ENCODE measurements at regions not wholly inside any gene's neighbourhood (a gene's known extent, or its start where the extent isn't known, plus 50 kb on each side); places are given as distances from the start of the nearest gene placed in this dataset.

- Histone ChIP-seq H3K9me3 (no peaks in the 10 kb centered on the region), H3K4me1 (no peaks in the 10 kb centered on the region), H3K27me3 (no peaks in the 10 kb centered on the region), H3K27ac (no peak overlapping the region), H3K36me3 (no peaks in the 10 kb centered on the region), H3K4me3 (no peak overlapping the region)
- DNase-seq (no peak), ATAC-seq (ENCODE audit: low FRiP score in 2 of 2) (no peak)
- WGBS, 2 donors, result 71 to 73% methylated on average over 4 of the region's 4 CpGs
- TF ChIP-seq POLR2A (IDR thresholded peaks at IDR 0.05) (no peak), POLR2AphosphoS5 (IDR thresholded peaks at IDR 0.05) (no peak), EP300 (IDR thresholded peaks at IDR 0.05) (no peak)
- TF ChIP-seq, protein P1, sequence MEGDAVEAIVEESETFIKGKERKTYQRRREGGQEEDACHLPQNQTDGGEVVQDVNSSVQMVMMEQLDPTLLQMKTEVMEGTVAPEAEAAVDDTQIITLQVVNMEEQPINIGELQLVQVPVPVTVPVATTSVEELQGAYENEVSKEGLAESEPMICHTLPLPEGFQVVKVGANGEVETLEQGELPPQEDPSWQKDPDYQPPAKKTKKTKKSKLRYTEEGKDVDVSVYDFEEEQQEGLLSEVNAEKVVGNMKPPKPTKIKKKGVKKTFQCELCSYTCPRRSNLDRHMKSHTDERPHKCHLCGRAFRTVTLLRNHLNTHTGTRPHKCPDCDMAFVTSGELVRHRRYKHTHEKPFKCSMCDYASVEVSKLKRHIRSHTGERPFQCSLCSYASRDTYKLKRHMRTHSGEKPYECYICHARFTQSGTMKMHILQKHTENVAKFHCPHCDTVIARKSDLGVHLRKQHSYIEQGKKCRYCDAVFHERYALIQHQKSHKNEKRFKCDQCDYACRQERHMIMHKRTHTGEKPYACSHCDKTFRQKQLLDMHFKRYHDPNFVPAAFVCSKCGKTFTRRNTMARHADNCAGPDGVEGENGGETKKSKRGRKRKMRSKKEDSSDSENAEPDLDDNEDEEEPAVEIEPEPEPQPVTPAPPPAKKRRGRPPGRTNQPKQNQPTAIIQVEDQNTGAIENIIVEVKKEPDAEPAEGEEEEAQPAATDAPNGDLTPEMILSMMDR (IDR thresholded peaks at IDR 0.05), result no peak
Observed at GRCh38 chrX:122582280-122582974, 601.7 kb upstream of the GRIA3 start.

DNA sequence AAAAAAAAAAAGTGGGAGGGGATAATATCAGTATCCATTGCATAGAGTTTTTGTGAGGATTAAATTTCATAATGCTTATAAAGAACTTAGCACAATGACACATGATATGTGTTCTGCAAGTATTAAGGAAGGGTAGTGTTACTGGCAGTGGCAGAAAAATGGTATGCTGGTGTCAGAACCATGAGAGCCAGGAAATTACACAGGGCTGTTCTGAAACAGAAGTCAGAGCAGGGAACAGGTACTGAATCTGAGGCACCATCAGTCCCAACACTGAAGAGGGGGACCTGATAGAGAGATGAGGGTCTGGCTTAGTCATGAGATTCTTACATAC lies 601.1 kb upstream of the GRIA3 start:
- Histone ChIP-seq H3K27me3 (no peaks in the 10 kb centered on the region), H3K27ac (no peak overlapping the region), H3K9me3 (no peaks in the 10 kb centered on the region), H3K36me3 (no peaks in the 10 kb centered on the region), H3K4me1 (no peaks in the 10 kb centered on the region), H3K4me3 (no peak overlapping the region)
- TF ChIP-seq, protein P1 (IDR thresholded peaks at IDR 0.05), result no peak
- TF ChIP-seq EP300 (IDR thresholded peaks at IDR 0.05) (no peak), POLR2A (IDR thresholded peaks at IDR 0.05) (no peak), POLR2AphosphoS5 (IDR thresholded peaks at IDR 0.05) (no peak)
- no peak for DNase-seq
- no peak for ATAC-seq (ENCODE audit: low FRiP score in 2 of 2)

DNA sequence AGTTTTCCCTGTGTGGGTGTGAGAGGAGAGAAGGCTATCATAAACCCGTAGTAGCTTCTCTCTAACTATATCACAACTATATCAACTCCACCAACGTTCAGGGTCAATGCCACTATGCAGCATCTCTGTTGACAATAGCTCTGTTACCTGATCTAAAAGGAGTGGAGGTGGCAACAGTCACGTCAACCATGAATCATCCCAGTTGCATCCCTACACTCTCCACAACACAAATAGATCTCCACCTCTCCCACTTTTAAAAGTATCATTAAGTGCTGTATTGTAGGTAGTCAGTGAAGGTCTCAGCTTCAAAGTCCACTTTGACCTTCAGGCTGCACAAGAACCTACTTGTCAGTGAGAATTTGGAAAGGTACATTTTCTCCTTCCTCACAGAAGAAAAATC lies 600.5 kb upstream of the GRIA3 start:
- 50 to 84% methylated on average over 3 of the region's 3 CpGs for WGBS, 2 donors
- no peak for ATAC-seq (ENCODE audit: low FRiP score in 2 of 2)
- Histone ChIP-seq H3K4me1 (no peaks in the 10 kb centered on the region), H3K27ac (no peak overlapping the region), H3K4me3 (no peak overlapping the region), H3K9me3 (no peaks in the 10 kb centered on the region), H3K27me3 (no peaks in the 10 kb centered on the region), H3K36me3 (no peaks in the 10 kb centered on the region)
- TF ChIP-seq POLR2A (IDR thresholded peaks at IDR 0.05) (no peak), POLR2AphosphoS5 (IDR thresholded peaks at IDR 0.05) (no peak), EP300 (IDR thresholded peaks at IDR 0.05) (no peak)
- TF ChIP-seq, protein P1 (IDR thresholded peaks at IDR 0.05), result no peak
- no peak for DNase-seq

DNA sequence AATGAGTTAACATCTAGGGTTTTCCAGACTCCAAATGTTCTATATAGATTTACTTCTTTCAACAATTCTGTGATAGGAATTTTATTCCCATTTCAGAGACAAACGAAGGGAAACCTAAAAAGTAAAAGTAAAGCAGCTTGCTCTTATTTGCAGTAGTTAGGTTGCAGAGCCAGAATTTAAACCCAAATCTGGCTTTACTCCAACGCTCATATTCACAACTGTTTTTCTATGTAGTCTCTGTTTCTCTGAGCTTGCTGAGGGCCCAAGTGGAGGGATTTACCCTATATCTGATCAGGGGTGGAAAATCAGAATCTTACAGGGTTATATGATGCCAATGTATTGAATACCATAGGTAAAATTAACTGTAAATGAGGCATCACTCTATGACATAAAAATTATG lies 599.1 kb upstream of the GRIA3 start:
- no peak overlapping the region for H3K27ac ChIP-seq
- WGBS, 2 donors, result 53 to 76% methylated on average over 2 of the region's 2 CpGs
- ATAC-seq (ENCODE audit: low FRiP score in 2 of 2) (no peak), DNase-seq (no peak)
- no peaks in the 10 kb centered on the region for H3K36me3 ChIP-seq
- TF ChIP-seq, protein P1 (IDR thresholded peaks at IDR 0.05), result no peak
- no peak for TF ChIP-seq POLR2A (IDR thresholded peaks at IDR 0.05)
- no peak for TF ChIP-seq EP300 (IDR thresholded peaks at IDR 0.05)
- no peak for TF ChIP-seq POLR2AphosphoS5 (IDR thresholded peaks at IDR 0.05)
- H3K4me3 ChIP-seq, result no peak overlapping the region
- H3K9me3 ChIP-seq, result no peaks in the 10 kb centered on the region
- H3K27me3 ChIP-seq, result no peaks in the 10 kb centered on the region
- no peaks in the 10 kb centered on the region for H3K4me1 ChIP-seq

GRCh38 chrX:122586831-122587230 lies 597.2 kb upstream of the GRIA3 start:
- H3K4me3 ChIP-seq, result no peak overlapping the region
- no peaks in the 10 kb centered on the region for H3K9me3 ChIP-seq
- DNase-seq (no peak), ATAC-seq (ENCODE audit: low FRiP score in 2 of 2) (no peak)
- H3K27me3 ChIP-seq, result no peaks in the 10 kb centered on the region
- no peak overlapping the region for H3K27ac ChIP-seq
- H3K36me3 ChIP-seq, result no peaks in the 10 kb centered on the region
- TF ChIP-seq POLR2AphosphoS5 (IDR thresholded peaks at IDR 0.05) (no peak), EP300 (IDR thresholded peaks at IDR 0.05) (no peak), POLR2A (IDR thresholded peaks at IDR 0.05) (no peak)
- TF ChIP-seq, protein P1 (IDR thresholded peaks at IDR 0.05), result no peak
- no peaks in the 10 kb centered on the region for H3K4me1 ChIP-seq
- WGBS, 2 donors, result 77 to 82% methylated on average over 1 of the region's 1 CpG
